GM11168 (cell line): ENCODE measurements at regions not wholly inside any gene's neighbourhood (a gene's known extent, or its start where the extent isn't known, plus 50 kb on each side); places are given as distances from the start of the nearest gene placed in this dataset.
"Not testable (repeated sequence)": the region's sequence is repeated elsewhere in the genome, so short reads cannot be mapped to it uniquely, and the experiment has no call there.

Experiments
- in situ Hi-C: fragments of 300-500 bp; cut with MboI; formaldehyde crosslinking; loops from one replicate; pipeline ENCODE4 v1.12.0; 2022; ENCODE audit warnings: low sequenced_read_pairs; ENCODE audit not compliant: unreplicated experiment

GRCh38 chr1:157371221-157371620 lies 181.1 kb downstream of the FCRL5 start:
- in situ Hi-C loops: no loop called here

GRCh38 chr1:157370698-157371097 lies 181.6 kb downstream of the FCRL5 start:
- in situ Hi-C loops: no loop called here

- in situ Hi-C loops: loop anchor here (10.0 kb wide), 1 partner anchor 175 kb away; no protein-coding TSS in a partner anchor
Measured at GRCh38 chr1:157369808-157370521, 182.3 kb downstream of the FCRL5 start.

GRCh38 chr1:157368941-157369340 lies 183.4 kb downstream of the FCRL5 start:
- in situ Hi-C loops: loop anchor here (10.0 kb wide), 1 partner anchor 174 kb away; no protein-coding TSS in a partner anchor

GRCh38 chr1:157368363-157368762 lies 184.0 kb downstream of the FCRL5 start:
- in situ Hi-C loops: loop anchor here (10.0 kb wide), 1 partner anchor 174 kb away; no protein-coding TSS in a partner anchor

GRCh38 chr1:157367870-157368269 lies 184.4 kb downstream of the FCRL5 start:
- in situ Hi-C loops: loop anchor here (10.0 kb wide), 1 partner anchor 173 kb away; no protein-coding TSS in a partner anchor

GRCh38 chr1:157367091-157367739 lies 185.1 kb downstream of the FCRL5 start:
- in situ Hi-C loops: loop anchor here (10.0 kb wide), 1 partner anchor 172 kb away; no protein-coding TSS in a partner anchor

GRCh38 chr1:157364612-157365011 lies 187.7 kb downstream of the FCRL5 start:
- in situ Hi-C loops: loop anchor here (10.0 kb wide), 1 partner anchor 170 kb away; no protein-coding TSS in a partner anchor

- in situ Hi-C loops: loop anchor here (10.0 kb wide), 1 partner anchor 169 kb away; no protein-coding TSS in a partner anchor
Measured at GRCh38 chr1:157363660-157364140, 188.6 kb downstream of the FCRL5 start.

GRCh38 chr1:157360023-157360390 lies 192.3 kb downstream of the FCRL5 start:
- in situ Hi-C loops: loop anchor here (10.0 kb wide), 1 partner anchor 165 kb away; no protein-coding TSS in a partner anchor

GRCh38 chr1:157359314-157360022 lies 192.8 kb downstream of the FCRL5 start:
- in situ Hi-C loops: loop anchor here (10.0 kb wide), 1 partner anchor 165 kb away; no protein-coding TSS in a partner anchor

GRCh38 chr1:157357111-157357510 lies 195.2 kb downstream of the FCRL5 start:
- in situ Hi-C loops: no loop called here

GRCh38 chr1:157356601-157357000 lies 195.7 kb downstream of the FCRL5 start:
- in situ Hi-C loops: no loop called here

GRCh38 chr1:157353546-157353945 lies 198.8 kb downstream of the FCRL5 start:
- in situ Hi-C loops: no loop called here

GRCh38 chr1:157352817-157353408 lies 199.4 kb downstream of the FCRL5 start:
- in situ Hi-C loops: no loop called here

- in situ Hi-C loops: no loop called here
Measured at GRCh38 chr1:157352216-157352615, 200.1 kb downstream of the FCRL5 start.

- in situ Hi-C loops: not testable (repeated sequence)
Measured at GRCh38 chr1:157351800-157352199, 200.5 kb downstream of the FCRL5 start.

GRCh38 chr1:157348538-157349480 lies 203.5 kb downstream of the FCRL5 start:
- in situ Hi-C loops: no loop called here

GRCh38 chr1:157347506-157347905 lies 204.8 kb downstream of the FCRL5 start:
- in situ Hi-C loops: no loop called here
